ENCODE measurements at regions not wholly inside any gene's neighbourhood (a gene's known extent, or its start where the extent isn't known, plus 50 kb on each side); places are given as distances from the start of the nearest gene placed in this dataset.

- TF ChIP-seq TAF1 (conservative IDR thresholded peaks at IDR 0.05) (no peak), FOXA1 (IDR thresholded peaks at IDR 0.05) (no peak), SP1 (IDR thresholded peaks at IDR 0.05) (no peak), CTCF (IDR thresholded peaks at IDR 0.05; ENCODE audit: low read depth, low read length, missing input control) (no peak), FOXA2 (IDR thresholded peaks at IDR 0.05) (no peak), EGR1 (IDR thresholded peaks at IDR 0.05; ENCODE audit: low read depth in 2 of 2) (no peak), HNF4G (IDR thresholded peaks at IDR 0.05) (no peak), RAD21 (IDR thresholded peaks at IDR 0.05) (no peak), RXRA (IDR thresholded peaks at IDR 0.05) (no peak), YY1 (IDR thresholded peaks at IDR 0.05) (no peak), NR2F2 (IDR thresholded peaks at IDR 0.05) (no peak), GABPA (IDR thresholded peaks at IDR 0.05 in 1 of 2, conservative IDR thresholded peaks at IDR 0.05 in 1 of 2) (no peak), JUND (IDR thresholded peaks at IDR 0.05) (no peak), ATF3 (IDR thresholded peaks at IDR 0.05) (no peak)
- TF ChIP-seq, protein P1, sequence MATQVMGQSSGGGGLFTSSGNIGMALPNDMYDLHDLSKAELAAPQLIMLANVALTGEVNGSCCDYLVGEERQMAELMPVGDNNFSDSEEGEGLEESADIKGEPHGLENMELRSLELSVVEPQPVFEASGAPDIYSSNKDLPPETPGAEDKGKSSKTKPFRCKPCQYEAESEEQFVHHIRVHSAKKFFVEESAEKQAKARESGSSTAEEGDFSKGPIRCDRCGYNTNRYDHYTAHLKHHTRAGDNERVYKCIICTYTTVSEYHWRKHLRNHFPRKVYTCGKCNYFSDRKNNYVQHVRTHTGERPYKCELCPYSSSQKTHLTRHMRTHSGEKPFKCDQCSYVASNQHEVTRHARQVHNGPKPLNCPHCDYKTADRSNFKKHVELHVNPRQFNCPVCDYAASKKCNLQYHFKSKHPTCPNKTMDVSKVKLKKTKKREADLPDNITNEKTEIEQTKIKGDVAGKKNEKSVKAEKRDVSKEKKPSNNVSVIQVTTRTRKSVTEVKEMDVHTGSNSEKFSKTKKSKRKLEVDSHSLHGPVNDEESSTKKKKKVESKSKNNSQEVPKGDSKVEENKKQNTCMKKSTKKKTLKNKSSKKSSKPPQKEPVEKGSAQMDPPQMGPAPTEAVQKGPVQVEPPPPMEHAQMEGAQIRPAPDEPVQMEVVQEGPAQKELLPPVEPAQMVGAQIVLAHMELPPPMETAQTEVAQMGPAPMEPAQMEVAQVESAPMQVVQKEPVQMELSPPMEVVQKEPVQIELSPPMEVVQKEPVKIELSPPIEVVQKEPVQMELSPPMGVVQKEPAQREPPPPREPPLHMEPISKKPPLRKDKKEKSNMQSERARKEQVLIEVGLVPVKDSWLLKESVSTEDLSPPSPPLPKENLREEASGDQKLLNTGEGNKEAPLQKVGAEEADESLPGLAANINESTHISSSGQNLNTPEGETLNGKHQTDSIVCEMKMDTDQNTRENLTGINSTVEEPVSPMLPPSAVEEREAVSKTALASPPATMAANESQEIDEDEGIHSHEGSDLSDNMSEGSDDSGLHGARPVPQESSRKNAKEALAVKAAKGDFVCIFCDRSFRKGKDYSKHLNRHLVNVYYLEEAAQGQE (IDR thresholded peaks at IDR 0.05) = no peak
- Histone ChIP-seq H3K9ac (ENCODE audit: low read depth in 1 of 2, low read length in 2 of 2) (no peak overlapping the region), H3K9me3 (ENCODE audit: control insufficient read depth in 4 of 4, low read length in 3 of 4) (no peaks in the 10 kb centered on the region), H3K27ac (ENCODE audit: low read depth in 1 of 2, low read length in 2 of 2) (no peak overlapping the region), H3K27me3 (ENCODE audit: control insufficient read depth in 4 of 4, insufficient read depth in 4 of 4, low read length in 3 of 4) (no peaks in the 10 kb centered on the region), H3K36me3 (ENCODE audit: control insufficient read depth in 4 of 4, insufficient read depth in 3 of 4, low read depth in 1 of 4, low read length in 3 of 4) (no peaks in the 10 kb centered on the region), H3K4me1 (ENCODE audit: control insufficient read depth in 4 of 4, insufficient read depth in 4 of 4, low read length in 3 of 4) (peaks cover 17 to 50% (median 35%) of the 10 kb centered on the region in 4 donors), H3K4me3 (ENCODE audit: low read depth in 1 of 3, low read length in 3 of 3) (no peak overlapping the region)
- DNase-seq (ENCODE audit: low spot score) = no peak
- WGBS = 97% methylated on average over 12 of the region's 12 CpGs
These were observed 73.9 kb upstream of the HGFAC start for GRCh38 chr4:3367866-3368265.

- H3K4me3 ChIP-seq (ENCODE audit: low read depth in 1 of 3, low read length in 3 of 3) = no peak overlapping the region
- no peaks in the 10 kb centered on the region for H3K36me3 ChIP-seq (ENCODE audit: control insufficient read depth in 4 of 4, insufficient read depth in 3 of 4, low read depth in 1 of 4, low read length in 3 of 4)
- H3K9me3 ChIP-seq (ENCODE audit: control insufficient read depth in 4 of 4, low read length in 3 of 4) = no peaks in the 10 kb centered on the region
- no peak overlapping the region for H3K9ac ChIP-seq (ENCODE audit: low read depth in 1 of 2, low read length in 2 of 2)
- no peak for DNase-seq (ENCODE audit: low spot score)
- TF ChIP-seq, protein P1 (IDR thresholded peaks at IDR 0.05) = no peak
- no peak for TF ChIP-seq RXRA (IDR thresholded peaks at IDR 0.05)
- TF ChIP-seq JUND (IDR thresholded peaks at IDR 0.05) = no peak
- no peak for TF ChIP-seq HNF4G (IDR thresholded peaks at IDR 0.05)
- no peak for TF ChIP-seq CTCF (IDR thresholded peaks at IDR 0.05; ENCODE audit: low read depth, low read length, missing input control)
- 94% methylated on average over 4 of the region's 4 CpGs for WGBS
- peaks cover 17 to 50% (median 35%) of the 10 kb centered on the region in 4 donors for H3K4me1 ChIP-seq (ENCODE audit: control insufficient read depth in 4 of 4, insufficient read depth in 4 of 4, low read length in 3 of 4)
- no peak overlapping the region for H3K27ac ChIP-seq (ENCODE audit: low read depth in 1 of 2, low read length in 2 of 2)
- H3K27me3 ChIP-seq (ENCODE audit: control insufficient read depth in 4 of 4, insufficient read depth in 4 of 4, low read length in 3 of 4) = no peaks in the 10 kb centered on the region
These were observed 73.4 kb upstream of the HGFAC start for GRCh38 chr4:3368334-3368733.

Measured in liver (tissue), 8 donors.